A549 (cell line): ENCODE measurements at regions not wholly inside any gene's neighbourhood (a gene's known extent, or its start where the extent isn't known, plus 50 kb on each side); places are given as distances from the start of the nearest gene placed in this dataset.

Experiments
- ATAC-seq, 2 experiments: fragments of 200-7000 bp in 1 of 2; fragments of >200 bp in 1 of 2; cut with Nextera tagmentation in 1 of 2; cut with Tn5 transposase in 1 of 2; 3 replicates each; pipeline versions ENCODE4 v1.8.0 to v1.9.1; 2018 to 2020; ENCODE audit warnings: mild to moderate bottlenecking in 1 of 2, moderate library complexity in 1 of 2
- CTCF ChIA-PET: fragments of 300-600 bp; sonication (Branson Sonifier 250); formaldehyde crosslinking; extraction: SDS; loops from one replicate; lab custom pipeline; 2021; ENCODE audit warnings: antibody characterized with exemption, inconsistent platforms; lab: Yijun Ruan, JAX
- POLR2A ChIA-PET: fragments of 350-600 bp; formaldehyde crosslinking; extraction: SDS; loops from one replicate; lab custom pipeline; 2021; ENCODE audit warnings: antibody characterized with exemption, inconsistent platforms; lab: Yijun Ruan, JAX
- DNase-seq, 2 experiments: peaks; one replicate each; pipeline versions ENCODE4 v3.0.0 to v3.0.0-alpha.2; 2011 to 2016; ENCODE audit warnings: low read depth in 1 of 2, low spot score in 1 of 2
- FAIRE-seq: peaks from 2 replicates; lab custom pipeline; 2011; peaks lifted over from hg19 to GRCh38; lab: Jason Lieb, UNC
- H3K27ac ChIP-seq, 2 experiments: fragments of >200 bp; sonication (Bioruptor Twin); formaldehyde crosslinking; 3 replicates each; pipeline ENCODE4 v1.5.1; 2016 to 2017
- H3K4me1 ChIP-seq: fragments of >200 bp; sonication (Bioruptor Twin); formaldehyde crosslinking; 3 replicates; pipeline ENCODE4 v1.6.1; 2016
- H3K4me2 ChIP-seq: fragments of >200 bp; sonication (Bioruptor Twin); formaldehyde crosslinking; 3 replicates; pipeline ENCODE4 v1.6.1; 2016
- H3K4me3 ChIP-seq: fragments of >200 bp; sonication (Bioruptor Twin); formaldehyde crosslinking; 3 replicates; pipeline ENCODE4 v1.5.1; 2016
- H3K9me3 ChIP-seq: fragments of >200 bp; sonication (Bioruptor Twin); formaldehyde crosslinking; 3 replicates; pipeline ENCODE4 v1.6.1; 2016
- BCL3 ChIP-seq: fragments of >200 bp; sonication (Bioruptor Twin); formaldehyde crosslinking; IDR thresholded peaks from 3 replicates; pipeline ENCODE4 v1.6.1; 2016
- CBX2 ChIP-seq: fragments of 200-600 bp; sonication (generic); IDR thresholded peaks from 2 replicates; pipeline ENCODE4 v1.6.1; 2016; ENCODE audit warnings: low read depth, mild to moderate bottlenecking, borderline replicate concordance
- CHD4 ChIP-seq: fragments of 200-600 bp; sonication (generic); IDR thresholded peaks from 2 replicates; pipeline ENCODE4 v1.6.1; 2016; ENCODE audit warnings: antibody characterized with exemption, mild to moderate bottlenecking, borderline replicate concordance
- E2F6 ChIP-seq: IDR thresholded peaks from 2 replicates; pipeline ENCODE4 v1.6.1; 2012; ENCODE audit warnings: low read depth, borderline replicate concordance
- EHMT2 ChIP-seq: fragments of 200-600 bp; sonication (generic); IDR thresholded peaks from 2 replicates; pipeline ENCODE4 v1.6.1; 2016; ENCODE audit warnings: antibody characterized with exemption, low read depth, mild to moderate bottlenecking, moderate library complexity
- ELK1 ChIP-seq: fragments of 150-350 bp; IDR thresholded peaks from 2 replicates; pipeline ENCODE4 v1.6.1; 2014; ENCODE audit warnings: low read depth, mild to moderate bottlenecking, low read length
- EP300 ChIP-seq, 2 experiments: fragments of >200 bp; sonication (Bioruptor Twin); formaldehyde crosslinking; IDR thresholded peaks; 2 replicates in 1 of 2; 3 replicates in 1 of 2; pipeline ENCODE4 v1.6.1; 2016 to 2017
- FOSB ChIP-seq: fragments of 250-450 bp; sonication (Bioruptor Pico); IDR thresholded peaks from 2 replicates; pipeline ENCODE4 v1.5.0; 2020; ENCODE audit warnings: mild to moderate bottlenecking, moderate library complexity
- GATA3 ChIP-seq: IDR thresholded peaks from 2 replicates; pipeline ENCODE4 v1.6.1; 2012; ENCODE audit warnings: borderline replicate concordance
- HES2 ChIP-seq: fragments of >200 bp; sonication (Bioruptor Twin); formaldehyde crosslinking; IDR thresholded peaks from 2 replicates; pipeline ENCODE4 v1.6.1; 2016
- HMGXB4 ChIP-seq: fragments of 250-450 bp; sonication (Bioruptor Pico); IDR thresholded peaks from 2 replicates; pipeline ENCODE4 v1.5.0; 2021; ENCODE audit warnings: mild to moderate bottlenecking, moderate library complexity, borderline replicate concordance
- HOXA7 ChIP-seq: fragments of 250-450 bp; sonication (Bioruptor Pico); IDR thresholded peaks from 2 replicates; pipeline ENCODE4 v1.5.0; 2020; ENCODE audit warnings: mild to moderate bottlenecking, moderate library complexity
- HOXB13 ChIP-seq: fragments of 250-450 bp; sonication (Bioruptor Pico); IDR thresholded peaks from 2 replicates; pipeline ENCODE4 v1.5.0; 2020; ENCODE audit warnings: low read depth, mild to moderate bottlenecking, moderate library complexity
- JUN ChIP-seq, 2 experiments: fragments of >200 bp; sonication (Bioruptor Twin); formaldehyde crosslinking; IDR thresholded peaks; 2 replicates in 1 of 2; 3 replicates in 1 of 2; pipeline ENCODE4 v1.6.1; 2016 to 2017
- KDM1A ChIP-seq: fragments of 200-600 bp; sonication (generic); IDR thresholded peaks from 2 replicates; pipeline ENCODE4 v1.6.1; 2016; ENCODE audit warnings: low read depth, mild to moderate bottlenecking
- MAFK ChIP-seq: fragments of 450-650 bp; IDR thresholded peaks from 2 replicates; pipeline ENCODE4 v1.6.1; 2014; ENCODE audit not compliant: partially characterized antibody
- MAX ChIP-seq: IDR thresholded peaks from 2 replicates; pipeline ENCODE4 v1.6.1; 2012
- NR3C1 ChIP-seq: fragments of >200 bp; sonication (Bioruptor Twin); formaldehyde crosslinking; IDR thresholded peaks from 3 replicates; pipeline ENCODE4 v1.6.1; 2017
- RAD21 ChIP-seq, 2 experiments: fragments of >200 bp in 1 of 2; sonication (Bioruptor Twin) in 1 of 2; formaldehyde crosslinking in 1 of 2; IDR thresholded peaks in 1 of 2; conservative IDR thresholded peaks in 1 of 2; 2 replicates in 1 of 2; 3 replicates in 1 of 2; pipeline ENCODE4 v1.6.1; 2012 to 2018; ENCODE audit warnings: inconsistent platforms in 1 of 2
- RFX5 ChIP-seq: fragments of 450-650 bp; IDR thresholded peaks from 2 replicates; pipeline ENCODE4 v1.7.1; 2014; ENCODE audit warnings: antibody characterized with exemption, mild to moderate bottlenecking, moderate library complexity
- SMC3 ChIP-seq: fragments of >200 bp; sonication (Bioruptor Twin); formaldehyde crosslinking; IDR thresholded peaks from 3 replicates; pipeline ENCODE4 v1.6.1; 2018; ENCODE audit warnings: inconsistent platforms
- TP53 ChIP-seq: fragments of 250-450 bp; sonication (Bioruptor Pico); IDR thresholded peaks from 2 replicates; pipeline ENCODE4 v1.5.0; 2021; ENCODE audit warnings: mild to moderate bottlenecking, moderate library complexity
- ZNF302 ChIP-seq: fragments of 250-450 bp; sonication (Bioruptor Pico); IDR thresholded peaks from 2 replicates; pipeline ENCODE4 v1.9.0; 2021; ENCODE audit warnings: inconsistent platforms, mild to moderate bottlenecking, moderate library complexity
- WGBS: methylation state at CpG from one replicate; pipeline ENCODE4 v1.1.6; 2017; ENCODE audit errors: missing lambda C conversion rate; 5-methylcytosine and 5-hydroxymethylcytosine counted together

GRCh38 chr10:129402459-129402858 lies 64.6 kb upstream of the MGMT start:
- FAIRE-seq: no peak
- Histone ChIP-seq H3K4me3 (no peak overlapping the region), H3K4me1 (no peaks in the 10 kb centered on the region), H3K27ac (no peak overlapping the region), H3K9me3 (no peaks in the 10 kb centered on the region), H3K4me2 (no peak overlapping the region)
- WGBS: 20% methylated on average over 16 of the region's 16 CpGs
- no peak for DNase-seq
- ChIA-PET POLR2A (no interaction called here), CTCF (interaction anchor here (0.6 kb wide), 1 partner anchor 1012 kb away, joined by 3 read pairs; no protein-coding TSS in a partner anchor)
- no peak for ATAC-seq
- TF ChIP-seq ELK1: no peak
- TF ChIP-seq TP53: no peak
- no peak for TF ChIP-seq EP300 (IDR thresholded peaks at IDR 0.05)
- TF ChIP-seq HES2: no peak

- 59% methylated on average over 13 of the region's 13 CpGs for WGBS
- no peaks in the 10 kb centered on the region for H3K4me1 ChIP-seq
- no peak overlapping the region for H3K4me3 ChIP-seq
- TF ChIP-seq RFX5: no peak
- no peak for TF ChIP-seq SMC3
- TF ChIP-seq JUN (IDR thresholded peaks at IDR 0.05): no peak
- TF ChIP-seq FOSB: no peak
- no peak for TF ChIP-seq HMGXB4 (CRISPR knock-in tag)
- no peak for TF ChIP-seq MAFK
- no peak for TF ChIP-seq KDM1A
- ChIA-PET CTCF (no interaction called here), POLR2A (no interaction called here)
- ATAC-seq: no peak
- no peaks in the 10 kb centered on the region for H3K9me3 ChIP-seq
- FAIRE-seq: no peak
- no peak for DNase-seq
- no peak overlapping the region for H3K27ac ChIP-seq
- H3K4me2 ChIP-seq: no peak overlapping the region
Observed at GRCh38 chr10:129404091-129404490, 63.0 kb upstream of the MGMT start.

GRCh38 chr10:129405389-129405788 lies 61.7 kb upstream of the MGMT start:
- CTCF ChIA-PET: no interaction called here
- ATAC-seq: no peak

More at GRCh38 chr10:129405389-129405788, 61.7 kb upstream of the MGMT start:
- H3K4me2 ChIP-seq: no peak overlapping the region
- no peaks in the 10 kb centered on the region for H3K9me3 ChIP-seq
- H3K4me3 ChIP-seq: no peak overlapping the region
- no peak for FAIRE-seq
- 0% methylated on average over 3 of the region's 3 CpGs for WGBS
- no peak for DNase-seq
- H3K4me1 ChIP-seq: no peaks in the 10 kb centered on the region
- POLR2A ChIA-PET: no interaction called here
- no peak overlapping the region for H3K27ac ChIP-seq
- TF ChIP-seq MAFK (no peak), GATA3 (no peak), EHMT2 (no peak), BCL3 (no peak), CBX2 (no peak), CHD4 (no peak), E2F6 (no peak), ZNF302 (CRISPR knock-in tag) (no peak), HES2 (no peak), SMC3 (no peak), RAD21 (conservative IDR thresholded peaks at IDR 0.05 in 1 of 2, IDR thresholded peaks at IDR 0.05 in 1 of 2) (no peak), JUN (IDR thresholded peaks at IDR 0.05) (no peak), HOXA7 (CRISPR knock-in tag) (no peak), FOSB (no peak), MAX (no peak), HOXB13 (CRISPR knock-in tag) (no peak), NR3C1 (no peak)
